H9 (cell line): ENCODE measurements at regions not wholly inside any gene's neighbourhood (a gene's known extent, or its start where the extent isn't known, plus 50 kb on each side); places are given as distances from the start of the nearest gene placed in this dataset.

Source experiments
- DNase-seq: peaks from one replicate; pipeline ENCODE4 v3.0.0-alpha.2; 2017
- H2AFZ ChIP-seq: one replicate; pipeline ENCODE4 v1.6.1; 2013; ENCODE audit warnings: mild to moderate bottlenecking, low read length, control low read depth, moderate library complexity
- H2AK5ac ChIP-seq: 2 replicates; pipeline ENCODE4 v1.6.1; 2013; ENCODE audit warnings: low read length, control low read depth, mixed read lengths; ENCODE audit not compliant: insufficient read length
- H2BK120ac ChIP-seq: one replicate; pipeline ENCODE4 v1.6.1; 2013; ENCODE audit warnings: low read depth, mild to moderate bottlenecking, low read length, control low read depth, inconsistent platforms; ENCODE audit not compliant: poor library complexity, severe bottlenecking
- H2BK12ac ChIP-seq: 2 replicates; pipeline ENCODE4 v1.6.1; 2013; ENCODE audit warnings: low read length, control low read depth, mixed read lengths, low read depth; ENCODE audit not compliant: insufficient read length
- H2BK15ac ChIP-seq: 2 replicates; pipeline ENCODE4 v1.6.1; 2013; ENCODE audit warnings: low read depth, low read length, control low read depth
- H2BK20ac ChIP-seq: one replicate; pipeline ENCODE4 v1.6.1; 2013; ENCODE audit warnings: low read depth, mild to moderate bottlenecking, low read length, control low read depth, inconsistent platforms; ENCODE audit not compliant: poor library complexity, severe bottlenecking
- H2BK5ac ChIP-seq: 2 replicates; pipeline ENCODE4 v1.6.1; 2013; ENCODE audit warnings: low read length, control low read depth, mixed read lengths; ENCODE audit not compliant: insufficient read length
- H3K14ac ChIP-seq: 2 replicates; pipeline ENCODE4 v1.6.1; 2013; ENCODE audit warnings: low read length, control low read depth; ENCODE audit not compliant: insufficient read depth
- H3K18ac ChIP-seq: 2 replicates; pipeline ENCODE4 v1.6.1; 2013; ENCODE audit warnings: low read depth, mild to moderate bottlenecking, mixed read lengths, low read length, control low read depth; ENCODE audit not compliant: insufficient read length
- H3K23ac ChIP-seq: 2 replicates; pipeline ENCODE4 v1.6.1; 2013; ENCODE audit warnings: low read length, control low read depth, mixed read lengths, low read depth; ENCODE audit not compliant: insufficient read length
- H3K23me2 ChIP-seq: 2 replicates; pipeline ENCODE4 v1.6.1; 2013; ENCODE audit warnings: low read depth, mild to moderate bottlenecking, mixed read lengths, low read length, control low read depth; ENCODE audit not compliant: insufficient read length, poor library complexity, severe bottlenecking
- H3K27ac ChIP-seq: 2 replicates; pipeline ENCODE4 v1.5.1; 2013; ENCODE audit warnings: low read length, control low read depth, mixed read lengths, low read depth; ENCODE audit not compliant: insufficient read length
- H3K27me3 ChIP-seq: 2 replicates; pipeline ENCODE4 v1.6.1; 2013; ENCODE audit warnings: low read length, control low read depth, inconsistent platforms; ENCODE audit not compliant: insufficient read depth
- H3K4ac ChIP-seq: 2 replicates; pipeline ENCODE4 v1.6.1; 2013; ENCODE audit warnings: low read depth, mild to moderate bottlenecking, control low read depth, inconsistent platforms, low read length, moderate library complexity
- H3K4me1 ChIP-seq: 2 replicates; pipeline ENCODE4 v1.6.1; 2013; ENCODE audit warnings: low read length, control low read depth, inconsistent platforms; ENCODE audit not compliant: insufficient read depth
- H3K4me2 ChIP-seq: 2 replicates; pipeline ENCODE4 v1.6.1; 2013; ENCODE audit warnings: low read length, control low read depth, mixed read lengths; ENCODE audit not compliant: insufficient read length, insufficient read depth
- H3K56ac ChIP-seq: 2 replicates; pipeline ENCODE4 v1.6.1; 2013; ENCODE audit warnings: low read depth, mild to moderate bottlenecking, mixed read lengths, low read length, control low read depth; ENCODE audit not compliant: insufficient read length
- H3K79me1 ChIP-seq: 2 replicates; pipeline ENCODE4 v1.6.1; 2013; ENCODE audit warnings: low read depth, mild to moderate bottlenecking, moderate library complexity, low read length, control low read depth, inconsistent platforms; ENCODE audit not compliant: insufficient read depth, poor library complexity, severe bottlenecking
- H3K79me2 ChIP-seq: 2 replicates; pipeline ENCODE4 v1.6.1; 2013; ENCODE audit warnings: low read length, control low read depth, inconsistent platforms; ENCODE audit not compliant: insufficient read depth
- H3K9ac ChIP-seq: 2 replicates; pipeline ENCODE4 v1.6.1; 2013; ENCODE audit warnings: low read length, control low read depth, mixed read lengths; ENCODE audit not compliant: insufficient read length; ENCODE audit errors: extremely low read depth
- H3K9me3 ChIP-seq: one replicate; pipeline ENCODE4 v1.6.1; 2013; ENCODE audit warnings: low read depth, low read length, inconsistent platforms; ENCODE audit not compliant: control insufficient read depth
- H3T11ph ChIP-seq: one replicate; pipeline ENCODE4 v1.6.1; 2013; ENCODE audit warnings: mild to moderate bottlenecking, low read length, control low read depth, inconsistent platforms
- H4K20me1 ChIP-seq: one replicate; pipeline ENCODE4 v1.6.1; 2013; ENCODE audit not compliant: control insufficient read depth, insufficient read length, insufficient read depth
- H4K5ac ChIP-seq: 2 replicates; pipeline ENCODE4 v1.6.1; 2013; ENCODE audit warnings: low read depth, mild to moderate bottlenecking, mixed read lengths, low read length, control low read depth; ENCODE audit not compliant: insufficient read length
- H4K8ac ChIP-seq: replicated peaks from 2 replicates; pipeline ENCODE4 v1.6.1; 2013; ENCODE audit warnings: low read length, control low read depth, mixed read lengths, low read depth; ENCODE audit not compliant: insufficient read length
- H4K91ac ChIP-seq: 2 replicates; pipeline ENCODE4 v1.6.1; 2013; ENCODE audit warnings: low read depth, mild to moderate bottlenecking, moderate library complexity, mixed read lengths, low read length, control low read depth; ENCODE audit not compliant: insufficient read length
- H3K27ac Mint-ChIP-seq, 3 experiments: 2 replicates in 2 of 3; 3 replicates in 1 of 3; pipeline ENCODE4 v1.8.0; 2020 to 2021; ENCODE audit warnings: mixed read lengths in 3 of 3, mild to moderate bottlenecking in 1 of 3, moderate library complexity in 1 of 3
- H3K27me3 Mint-ChIP-seq: 2 replicates; pipeline ENCODE4 v1.8.0; 2021; ENCODE audit warnings: low read depth, mild to moderate bottlenecking, moderate library complexity, mixed read lengths
- H3K36me3 Mint-ChIP-seq, 3 experiments: 2 replicates in 2 of 3; 3 replicates in 1 of 3; pipeline ENCODE4 v1.8.0; 2020 to 2021; ENCODE audit warnings: low read depth in 3 of 3, mixed read lengths in 3 of 3; ENCODE audit not compliant: insufficient read depth in 1 of 3
- H3K4me1 Mint-ChIP-seq, 2 experiments: 2 replicates each; pipeline ENCODE4 v1.8.0; 2020; ENCODE audit warnings: mixed read lengths in 2 of 2
- H3K4me3 Mint-ChIP-seq, 2 experiments: 2 replicates in 1 of 2; 3 replicates in 1 of 2; pipeline ENCODE4 v1.8.0; 2020 to 2021; ENCODE audit warnings: mild to moderate bottlenecking in 2 of 2, mixed read lengths in 2 of 2, moderate library complexity in 1 of 2
- H3K9me3 Mint-ChIP-seq, 2 experiments: 2 replicates in 1 of 2; 3 replicates in 1 of 2; pipeline ENCODE4 v1.8.0; 2020; ENCODE audit warnings: mild to moderate bottlenecking in 2 of 2, mixed read lengths in 2 of 2, moderate library complexity in 1 of 2
- WGBS: extraction: QIAGEN DNeasy Blood & Tissue Kit; methylation state at CpG from one replicate; pipeline ENCODE4 v1.1.7; 2013; ENCODE audit warnings: missing lambda C conversion rate, low lambda C conversion rate, mixed read lengths; ENCODE audit not compliant: insufficient read length; ENCODE audit errors: extremely low coverage; 5-methylcytosine and 5-hydroxymethylcytosine counted together
- TF ChIP-seq, protein P1 (sequence below): fragments of 200-600 bp; sonication (generic); conservative IDR thresholded peaks from 3 replicates; pipeline ENCODE4 v1.8.0; 2021; ENCODE audit warnings: antibody characterized with exemption, mild to moderate bottlenecking

DNA sequence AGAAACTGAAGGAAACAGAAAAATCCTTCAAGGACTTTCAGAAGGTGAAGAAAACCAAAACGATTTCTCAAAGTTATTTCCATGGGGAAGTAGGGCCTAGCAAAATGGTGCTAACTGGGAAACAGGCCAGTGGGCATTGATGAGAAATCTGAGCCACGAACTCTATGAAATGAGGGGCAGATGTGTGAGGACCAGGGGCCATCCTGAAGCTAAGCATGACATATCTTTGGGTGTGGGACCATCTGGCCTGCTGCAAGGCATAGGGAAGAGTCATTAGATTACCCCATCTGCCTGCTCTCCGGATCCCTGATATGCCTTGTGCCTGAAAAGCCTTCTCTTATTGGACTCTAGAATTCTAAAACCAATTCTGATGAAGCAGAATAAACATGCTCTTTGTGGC, 143.8 kb downstream of the PALM2AKAP2 start:
- H3K4me1 Mint-ChIP-seq: peaks cover 7 to 8% of the 10 kb centered on the region in 2 experiments
- TF ChIP-seq, protein P1, sequence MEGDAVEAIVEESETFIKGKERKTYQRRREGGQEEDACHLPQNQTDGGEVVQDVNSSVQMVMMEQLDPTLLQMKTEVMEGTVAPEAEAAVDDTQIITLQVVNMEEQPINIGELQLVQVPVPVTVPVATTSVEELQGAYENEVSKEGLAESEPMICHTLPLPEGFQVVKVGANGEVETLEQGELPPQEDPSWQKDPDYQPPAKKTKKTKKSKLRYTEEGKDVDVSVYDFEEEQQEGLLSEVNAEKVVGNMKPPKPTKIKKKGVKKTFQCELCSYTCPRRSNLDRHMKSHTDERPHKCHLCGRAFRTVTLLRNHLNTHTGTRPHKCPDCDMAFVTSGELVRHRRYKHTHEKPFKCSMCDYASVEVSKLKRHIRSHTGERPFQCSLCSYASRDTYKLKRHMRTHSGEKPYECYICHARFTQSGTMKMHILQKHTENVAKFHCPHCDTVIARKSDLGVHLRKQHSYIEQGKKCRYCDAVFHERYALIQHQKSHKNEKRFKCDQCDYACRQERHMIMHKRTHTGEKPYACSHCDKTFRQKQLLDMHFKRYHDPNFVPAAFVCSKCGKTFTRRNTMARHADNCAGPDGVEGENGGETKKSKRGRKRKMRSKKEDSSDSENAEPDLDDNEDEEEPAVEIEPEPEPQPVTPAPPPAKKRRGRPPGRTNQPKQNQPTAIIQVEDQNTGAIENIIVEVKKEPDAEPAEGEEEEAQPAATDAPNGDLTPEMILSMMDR: no peak
- Histone ChIP-seq H3K9ac (no peak overlapping the region), H3K79me1 (no peaks in the 10 kb centered on the region), H2BK20ac (no peak overlapping the region), H2AFZ (no peak overlapping the region), H3K27me3 (no peaks in the 10 kb centered on the region), H4K5ac (no peak overlapping the region), H3K23me2 (no peaks in the 10 kb centered on the region), H3K4me2 (no peak overlapping the region), H2BK12ac (no peak overlapping the region), H3K56ac (no peak overlapping the region), H4K8ac (no peak overlapping the region), H2BK15ac (no peak overlapping the region), H3K4me1 (peaks cover 4% of the 10 kb centered on the region; the same call in 1 of the 2 replicates), H4K20me1 (no peaks in the 10 kb centered on the region), H3K14ac (no peak overlapping the region), H2BK120ac (no peak overlapping the region), H3K18ac (no peak overlapping the region), H3K79me2 (no peaks in the 10 kb centered on the region), H2BK5ac (no peak overlapping the region), H3K9me3 (no peaks in the 10 kb centered on the region), H4K91ac (no peak overlapping the region), H3T11ph (no peak overlapping the region), H3K27ac (no peak overlapping the region), H3K4ac (no peak overlapping the region), H2AK5ac (no peak overlapping the region), H3K23ac (no peak overlapping the region)
- no peak overlapping the region for H3K4me3 Mint-ChIP-seq
- H3K36me3 Mint-ChIP-seq: no peaks in the 10 kb centered on the region; a peak in 1 of 7 replicates
- WGBS: no CpG with 5 or more reads among the region's 3 CpGs
- no peaks in the 10 kb centered on the region for H3K9me3 Mint-ChIP-seq
- H3K27ac Mint-ChIP-seq: no peak overlapping the region
- no peaks in the 10 kb centered on the region for H3K27me3 Mint-ChIP-seq
- no peak for DNase-seq
